GM23338 (cell line): ENCODE measurements at regions not wholly inside any gene's neighbourhood (a gene's known extent, or its start where the extent isn't known, plus 50 kb on each side); places are given as distances from the start of the nearest gene placed in this dataset.

Experiments
- ATAC-seq: fragments of 200-7000 bp; cut with Tn5 transposase; 3 replicates; pipeline ENCODE4 v1.9.1; 2020
- DNase-seq: peaks from one replicate; pipeline ENCODE4 v3.0.0-alpha.2; 2015; ENCODE audit warnings: low spot score
- H2AFZ ChIP-seq: fragments of 200-600 bp; sonication (generic); 2 replicates; pipeline ENCODE4 v1.8.0; 2016; ENCODE audit warnings: antibody characterized with exemption, mild to moderate bottlenecking, moderate library complexity
- H3F3A ChIP-seq: fragments of 200-600 bp; sonication (generic); replicated peaks from 2 replicates; pipeline ENCODE4 v1.8.0; 2017; ENCODE audit warnings: antibody characterized with exemption, mixed run types, low read depth
- H3K27ac ChIP-seq: fragments of 200-600 bp; sonication (generic); 2 replicates; pipeline ENCODE4 v1.6.1; 2016; ENCODE audit warnings: low read depth
- H3K27me3 ChIP-seq: fragments of 200-600 bp; sonication (generic); 2 replicates; pipeline ENCODE4 v1.8.0; 2016; ENCODE audit warnings: mild to moderate bottlenecking, mixed run types, moderate library complexity; ENCODE audit not compliant: insufficient read depth
- H3K36me3 ChIP-seq: fragments of 200-600 bp; sonication (generic); 2 replicates; pipeline ENCODE4 v1.8.0; 2016; ENCODE audit warnings: mild to moderate bottlenecking; ENCODE audit not compliant: insufficient read depth
- H3K4me1 ChIP-seq: fragments of 200-600 bp; sonication (generic); 2 replicates; pipeline ENCODE4 v1.8.0; 2016; ENCODE audit warnings: mild to moderate bottlenecking, moderate library complexity; ENCODE audit not compliant: insufficient read depth
- H3K4me2 ChIP-seq: fragments of 200-600 bp; sonication (generic); 2 replicates; pipeline ENCODE4 v1.7.1; 2017; ENCODE audit warnings: mixed run types
- H3K4me3 ChIP-seq: fragments of 200-600 bp; sonication (generic); 2 replicates; pipeline ENCODE4 v1.6.1; 2016; ENCODE audit warnings: mixed run types
- H3K79me2 ChIP-seq: fragments of 200-600 bp; sonication (generic); replicated peaks from 2 replicates; pipeline ENCODE4 v1.8.0; 2017; ENCODE audit warnings: mild to moderate bottlenecking; ENCODE audit not compliant: insufficient read depth
- H3K9me2 ChIP-seq: fragments of 200-600 bp; sonication (generic); 2 replicates; pipeline ENCODE4 v1.8.0; 2017; ENCODE audit not compliant: insufficient read depth
- H4K20me1 ChIP-seq: fragments of 200-600 bp; sonication (generic); replicated peaks from 2 replicates; pipeline ENCODE4 v1.8.0; 2017; ENCODE audit warnings: mild to moderate bottlenecking; ENCODE audit not compliant: insufficient read depth
- H3K27ac Mint-ChIP-seq: 2 replicates; pipeline ENCODE4 v1.8.0; 2020; ENCODE audit warnings: inconsistent platforms, mild to moderate bottlenecking, moderate library complexity, mixed read lengths
- H3K27me3 Mint-ChIP-seq: 3 replicates; pipeline ENCODE4 v1.8.0; 2022; ENCODE audit warnings: low read depth, mild to moderate bottlenecking, moderate library complexity, mixed read lengths, inconsistent platforms; ENCODE audit not compliant: insufficient read depth, poor library complexity
- H3K36me3 Mint-ChIP-seq: 3 replicates; pipeline ENCODE4 v1.8.0; 2021; ENCODE audit warnings: low read depth, mild to moderate bottlenecking, inconsistent platforms, moderate library complexity, mixed read lengths
- H3K4me1 Mint-ChIP-seq: 3 replicates; pipeline ENCODE4 v1.8.0; 2020; ENCODE audit warnings: mild to moderate bottlenecking, inconsistent platforms, mixed read lengths
- H3K4me3 Mint-ChIP-seq: 3 replicates; pipeline ENCODE4 v1.8.0; 2021; ENCODE audit warnings: moderate library complexity, mild to moderate bottlenecking, inconsistent platforms, mixed read lengths
- H3K9me3 Mint-ChIP-seq: 3 replicates; pipeline ENCODE4 v1.8.0; 2020; ENCODE audit warnings: moderate library complexity, mild to moderate bottlenecking, inconsistent platforms, mixed read lengths
- CREB1 ChIP-seq: fragments of 250-450 bp; sonication (Bioruptor Pico); IDR thresholded peaks from 2 replicates; pipeline ENCODE4 v1.5.0; 2020; ENCODE audit warnings: low read depth, mild to moderate bottlenecking, moderate library complexity
- EZH2 ChIP-seq: fragments of 200-600 bp; sonication (generic); IDR thresholded peaks from one replicate; pipeline ENCODE4 v1.8.0; 2017; ENCODE audit warnings: antibody characterized with exemption, mild to moderate bottlenecking, low read depth; ENCODE audit not compliant: unreplicated experiment
- EZH2phosphoT487 ChIP-seq: fragments of 200-600 bp; sonication (generic); IDR thresholded peaks from one replicate; pipeline ENCODE4 v1.8.1; 2018; ENCODE audit warnings: antibody characterized with exemption; ENCODE audit not compliant: unreplicated experiment
- JUNB ChIP-seq: IDR thresholded peaks from one replicate; pipeline ENCODE4 v1.6.1; 2016; ENCODE audit warnings: antibody characterized with exemption; ENCODE audit not compliant: unreplicated experiment
- NANOG ChIP-seq: IDR thresholded peaks from 2 replicates; pipeline ENCODE4 v1.6.1; 2016; ENCODE audit warnings: antibody characterized with exemption, borderline replicate concordance
- POLR2AphosphoS5 ChIP-seq: IDR thresholded peaks from 2 replicates; pipeline ENCODE4 v1.6.1; 2016; ENCODE audit warnings: antibody characterized with exemption, low read depth
- STAT1 ChIP-seq: IDR thresholded peaks from one replicate; pipeline ENCODE4 v1.6.1; 2016; ENCODE audit warnings: antibody characterized with exemption; ENCODE audit not compliant: unreplicated experiment
- ZNF114 ChIP-seq: fragments of 250-450 bp; sonication (Bioruptor Pico); IDR thresholded peaks from 2 replicates; pipeline ENCODE4 v1.5.0; 2020; ENCODE audit warnings: mild to moderate bottlenecking, moderate library complexity
- ZNF331 ChIP-seq: fragments of 250-450 bp; sonication (Bioruptor Pico); IDR thresholded peaks from 2 replicates; pipeline ENCODE4 v1.5.0; 2020; ENCODE audit warnings: low read depth, mild to moderate bottlenecking, moderate library complexity
- TF ChIP-seq, protein P1 (sequence below), 2 experiments: fragments of 200-600 bp in 1 of 2; sonication (generic) in 1 of 2; conservative IDR thresholded peaks; 2 replicates each; pipeline versions ENCODE4 v1.5.1 to v1.6.1; 2016 to 2017; ENCODE audit warnings: antibody characterized with exemption in 2 of 2, low read depth in 2 of 2, mild to moderate bottlenecking in 2 of 2, moderate library complexity in 1 of 2
- TF ChIP-seq, protein P2 (sequence below): IDR thresholded peaks from 2 replicates; pipeline ENCODE4 v1.6.1; 2016; ENCODE audit warnings: antibody characterized with exemption
- TF ChIP-seq, protein P3 (sequence below): IDR thresholded peaks from one replicate; pipeline ENCODE4 v1.6.1; 2018; ENCODE audit warnings: antibody characterized with exemption; ENCODE audit not compliant: unreplicated experiment
- TF ChIP-seq, protein P4 (sequence below): fragments of 250-450 bp; sonication (Bioruptor Pico); IDR thresholded peaks from 2 replicates; pipeline ENCODE4 v1.5.0; 2020; ENCODE audit warnings: mild to moderate bottlenecking, moderate library complexity

DNA sequence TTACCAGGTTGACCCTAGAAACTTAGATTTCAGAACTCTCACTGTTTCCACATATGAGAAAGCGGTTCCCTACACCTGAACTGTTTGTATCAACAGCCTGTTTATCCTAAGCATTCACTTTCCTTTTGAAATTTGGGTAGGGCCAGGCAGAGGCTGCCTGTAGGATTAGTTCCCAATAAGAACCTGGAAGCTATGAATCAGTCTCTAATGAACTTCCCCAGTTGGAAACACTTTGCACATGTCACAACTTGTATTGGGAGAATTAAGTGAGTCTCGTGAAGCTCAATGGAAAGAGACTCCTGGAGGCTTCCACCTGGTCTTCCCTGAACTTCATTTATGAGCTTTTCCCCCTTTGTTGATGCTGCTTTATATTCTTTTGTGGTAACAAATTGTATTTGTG is 486.6 kb upstream of the HS6ST1 start:
- Histone ChIP-seq H3K4me3 (no peak overlapping the region), H3K4me2 (no peak overlapping the region), H3K79me2 (no peaks in the 10 kb centered on the region), H3F3A (no peaks in the 10 kb centered on the region), H3K36me3 (no peaks in the 10 kb centered on the region), H3K27me3 (no peaks in the 10 kb centered on the region), H2AFZ (no peak overlapping the region), H4K20me1 (no peaks in the 10 kb centered on the region), H3K27ac (no peak overlapping the region), H3K4me1 (no peaks in the 10 kb centered on the region), H3K9me2 (no peaks in the 10 kb centered on the region)
- Mint-ChIP-seq H3K4me3 (no peak overlapping the region), H3K27me3 (peaks cover 2% of the 10 kb centered on the region), H3K9me3 (peaks cover 12% of the 10 kb centered on the region; the same call in 2 of the 3 replicates), H3K4me1 (peaks cover 7% of the 10 kb centered on the region; the same call in 2 of the 3 replicates), H3K36me3 (0 out of 3 replicates have a peak, but pooled peaks cover 4% of the 10 kb centered on the region), H3K27ac (no peak overlapping the region)
- DNase-seq, result no peak
- no peak for ATAC-seq
- TF ChIP-seq, protein P1, sequence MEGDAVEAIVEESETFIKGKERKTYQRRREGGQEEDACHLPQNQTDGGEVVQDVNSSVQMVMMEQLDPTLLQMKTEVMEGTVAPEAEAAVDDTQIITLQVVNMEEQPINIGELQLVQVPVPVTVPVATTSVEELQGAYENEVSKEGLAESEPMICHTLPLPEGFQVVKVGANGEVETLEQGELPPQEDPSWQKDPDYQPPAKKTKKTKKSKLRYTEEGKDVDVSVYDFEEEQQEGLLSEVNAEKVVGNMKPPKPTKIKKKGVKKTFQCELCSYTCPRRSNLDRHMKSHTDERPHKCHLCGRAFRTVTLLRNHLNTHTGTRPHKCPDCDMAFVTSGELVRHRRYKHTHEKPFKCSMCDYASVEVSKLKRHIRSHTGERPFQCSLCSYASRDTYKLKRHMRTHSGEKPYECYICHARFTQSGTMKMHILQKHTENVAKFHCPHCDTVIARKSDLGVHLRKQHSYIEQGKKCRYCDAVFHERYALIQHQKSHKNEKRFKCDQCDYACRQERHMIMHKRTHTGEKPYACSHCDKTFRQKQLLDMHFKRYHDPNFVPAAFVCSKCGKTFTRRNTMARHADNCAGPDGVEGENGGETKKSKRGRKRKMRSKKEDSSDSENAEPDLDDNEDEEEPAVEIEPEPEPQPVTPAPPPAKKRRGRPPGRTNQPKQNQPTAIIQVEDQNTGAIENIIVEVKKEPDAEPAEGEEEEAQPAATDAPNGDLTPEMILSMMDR (conservative IDR thresholded peaks at IDR 0.05; ENCODE audit: low read depth in 2 of 2), result no peak
- TF ChIP-seq ZNF114 (CRISPR knock-in tag) (no peak), NANOG (no peak), STAT1 (no peak), CREB1 (CRISPR knock-in tag) (no peak), POLR2AphosphoS5 (no peak), EZH2 (no peak), ZNF331 (CRISPR knock-in tag) (no peak), EZH2phosphoT487 (no peak), JUNB (no peak)
- TF ChIP-seq, protein P2, sequence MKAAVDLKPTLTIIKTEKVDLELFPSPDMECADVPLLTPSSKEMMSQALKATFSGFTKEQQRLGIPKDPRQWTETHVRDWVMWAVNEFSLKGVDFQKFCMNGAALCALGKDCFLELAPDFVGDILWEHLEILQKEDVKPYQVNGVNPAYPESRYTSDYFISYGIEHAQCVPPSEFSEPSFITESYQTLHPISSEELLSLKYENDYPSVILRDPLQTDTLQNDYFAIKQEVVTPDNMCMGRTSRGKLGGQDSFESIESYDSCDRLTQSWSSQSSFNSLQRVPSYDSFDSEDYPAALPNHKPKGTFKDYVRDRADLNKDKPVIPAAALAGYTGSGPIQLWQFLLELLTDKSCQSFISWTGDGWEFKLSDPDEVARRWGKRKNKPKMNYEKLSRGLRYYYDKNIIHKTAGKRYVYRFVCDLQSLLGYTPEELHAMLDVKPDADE, result no peak
- TF ChIP-seq, protein P3, sequence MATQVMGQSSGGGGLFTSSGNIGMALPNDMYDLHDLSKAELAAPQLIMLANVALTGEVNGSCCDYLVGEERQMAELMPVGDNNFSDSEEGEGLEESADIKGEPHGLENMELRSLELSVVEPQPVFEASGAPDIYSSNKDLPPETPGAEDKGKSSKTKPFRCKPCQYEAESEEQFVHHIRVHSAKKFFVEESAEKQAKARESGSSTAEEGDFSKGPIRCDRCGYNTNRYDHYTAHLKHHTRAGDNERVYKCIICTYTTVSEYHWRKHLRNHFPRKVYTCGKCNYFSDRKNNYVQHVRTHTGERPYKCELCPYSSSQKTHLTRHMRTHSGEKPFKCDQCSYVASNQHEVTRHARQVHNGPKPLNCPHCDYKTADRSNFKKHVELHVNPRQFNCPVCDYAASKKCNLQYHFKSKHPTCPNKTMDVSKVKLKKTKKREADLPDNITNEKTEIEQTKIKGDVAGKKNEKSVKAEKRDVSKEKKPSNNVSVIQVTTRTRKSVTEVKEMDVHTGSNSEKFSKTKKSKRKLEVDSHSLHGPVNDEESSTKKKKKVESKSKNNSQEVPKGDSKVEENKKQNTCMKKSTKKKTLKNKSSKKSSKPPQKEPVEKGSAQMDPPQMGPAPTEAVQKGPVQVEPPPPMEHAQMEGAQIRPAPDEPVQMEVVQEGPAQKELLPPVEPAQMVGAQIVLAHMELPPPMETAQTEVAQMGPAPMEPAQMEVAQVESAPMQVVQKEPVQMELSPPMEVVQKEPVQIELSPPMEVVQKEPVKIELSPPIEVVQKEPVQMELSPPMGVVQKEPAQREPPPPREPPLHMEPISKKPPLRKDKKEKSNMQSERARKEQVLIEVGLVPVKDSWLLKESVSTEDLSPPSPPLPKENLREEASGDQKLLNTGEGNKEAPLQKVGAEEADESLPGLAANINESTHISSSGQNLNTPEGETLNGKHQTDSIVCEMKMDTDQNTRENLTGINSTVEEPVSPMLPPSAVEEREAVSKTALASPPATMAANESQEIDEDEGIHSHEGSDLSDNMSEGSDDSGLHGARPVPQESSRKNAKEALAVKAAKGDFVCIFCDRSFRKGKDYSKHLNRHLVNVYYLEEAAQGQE, result no peak
- TF ChIP-seq, protein P4, sequence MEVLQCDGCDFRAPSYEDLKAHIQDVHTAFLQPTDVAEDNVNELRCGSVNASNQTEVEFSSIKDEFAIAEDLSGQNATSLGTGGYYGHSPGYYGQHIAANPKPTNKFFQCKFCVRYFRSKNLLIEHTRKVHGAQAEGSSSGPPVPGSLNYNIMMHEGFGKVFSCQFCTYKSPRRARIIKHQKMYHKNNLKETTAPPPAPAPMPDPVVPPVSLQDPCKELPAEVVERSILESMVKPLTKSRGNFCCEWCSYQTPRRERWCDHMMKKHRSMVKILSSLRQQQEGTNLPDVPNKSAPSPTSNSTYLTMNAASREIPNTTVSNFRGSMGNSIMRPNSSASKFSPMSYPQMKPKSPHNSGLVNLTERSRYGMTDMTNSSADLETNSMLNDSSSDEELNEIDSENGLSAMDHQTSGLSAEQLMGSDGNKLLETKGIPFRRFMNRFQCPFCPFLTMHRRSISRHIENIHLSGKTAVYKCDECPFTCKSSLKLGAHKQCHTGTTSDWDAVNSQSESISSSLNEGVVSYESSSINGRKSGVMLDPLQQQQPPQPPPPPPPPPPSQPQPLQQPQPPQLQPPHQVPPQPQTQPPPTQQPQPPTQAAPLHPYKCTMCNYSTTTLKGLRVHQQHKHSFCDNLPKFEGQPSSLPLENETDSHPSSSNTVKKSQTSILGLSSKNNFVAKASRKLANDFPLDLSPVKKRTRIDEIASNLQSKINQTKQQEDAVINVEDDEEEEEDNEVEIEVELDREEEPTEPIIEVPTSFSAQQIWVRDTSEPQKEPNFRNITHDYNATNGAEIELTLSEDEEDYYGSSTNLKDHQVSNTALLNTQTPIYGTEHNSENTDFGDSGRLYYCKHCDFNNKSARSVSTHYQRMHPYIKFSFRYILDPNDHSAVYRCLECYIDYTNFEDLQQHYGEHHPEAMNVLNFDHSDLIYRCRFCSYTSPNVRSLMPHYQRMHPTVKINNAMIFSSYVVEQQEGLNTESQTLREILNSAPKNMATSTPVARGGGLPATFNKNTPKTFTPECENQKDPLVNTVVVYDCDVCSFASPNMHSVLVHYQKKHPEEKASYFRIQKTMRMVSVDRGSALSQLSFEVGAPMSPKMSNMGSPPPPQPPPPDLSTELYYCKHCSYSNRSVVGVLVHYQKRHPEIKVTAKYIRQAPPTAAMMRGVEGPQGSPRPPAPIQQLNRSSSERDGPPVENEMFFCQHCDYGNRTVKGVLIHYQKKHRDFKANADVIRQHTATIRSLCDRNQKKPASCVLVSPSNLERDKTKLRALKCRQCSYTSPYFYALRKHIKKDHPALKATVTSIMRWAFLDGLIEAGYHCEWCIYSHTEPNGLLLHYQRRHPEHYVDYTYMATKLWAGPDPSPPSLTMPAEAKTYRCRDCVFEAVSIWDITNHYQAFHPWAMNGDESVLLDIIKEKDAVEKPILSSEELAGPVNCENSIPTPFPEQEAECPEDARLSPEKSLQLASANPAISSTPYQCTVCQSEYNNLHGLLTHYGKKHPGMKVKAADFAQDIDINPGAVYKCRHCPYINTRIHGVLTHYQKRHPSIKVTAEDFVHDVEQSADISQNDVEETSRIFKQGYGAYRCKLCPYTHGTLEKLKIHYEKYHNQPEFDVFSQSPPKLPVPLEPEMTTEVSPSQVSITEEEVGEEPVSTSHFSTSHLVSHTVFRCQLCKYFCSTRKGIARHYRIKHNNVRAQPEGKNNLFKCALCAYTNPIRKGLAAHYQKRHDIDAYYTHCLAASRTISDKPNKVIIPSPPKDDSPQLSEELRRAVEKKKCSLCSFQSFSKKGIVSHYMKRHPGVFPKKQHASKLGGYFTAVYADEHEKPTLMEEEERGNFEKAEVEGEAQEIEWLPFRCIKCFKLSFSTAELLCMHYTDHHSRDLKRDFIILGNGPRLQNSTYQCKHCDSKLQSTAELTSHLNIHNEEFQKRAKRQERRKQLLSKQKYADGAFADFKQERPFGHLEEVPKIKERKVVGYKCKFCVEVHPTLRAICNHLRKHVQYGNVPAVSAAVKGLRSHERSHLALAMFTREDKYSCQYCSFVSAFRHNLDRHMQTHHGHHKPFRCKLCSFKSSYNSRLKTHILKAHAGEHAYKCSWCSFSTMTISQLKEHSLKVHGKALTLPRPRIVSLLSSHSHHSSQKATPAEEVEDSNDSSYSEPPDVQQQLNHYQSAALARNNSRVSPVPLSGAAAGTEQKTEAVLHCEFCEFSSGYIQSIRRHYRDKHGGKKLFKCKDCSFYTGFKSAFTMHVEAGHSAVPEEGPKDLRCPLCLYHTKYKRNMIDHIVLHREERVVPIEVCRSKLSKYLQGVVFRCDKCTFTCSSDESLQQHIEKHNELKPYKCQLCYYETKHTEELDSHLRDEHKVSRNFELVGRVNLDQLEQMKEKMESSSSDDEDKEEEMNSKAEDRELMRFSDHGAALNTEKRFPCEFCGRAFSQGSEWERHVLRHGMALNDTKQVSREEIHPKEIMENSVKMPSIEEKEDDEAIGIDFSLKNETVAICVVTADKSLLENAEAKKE (CRISPR knock-in tag), result no peak
